SK-N-SH treated with all-trans-retinoic acid at 6 μM for 48 hours (cell line): ENCODE measurements at regions not wholly inside any gene's neighbourhood (a gene's known extent, or its start where the extent isn't known, plus 50 kb on each side); places are given as distances from the start of the nearest gene placed in this dataset.

Experiments used
- OSR1 ChIP-seq: fragments of 250-450 bp; sonication (Bioruptor Pico); IDR thresholded peaks from 2 replicates; pipeline ENCODE4 v1.8.0; 2022; ENCODE audit warnings: moderate library complexity, mild to moderate bottlenecking, inconsistent platforms
- PPARA ChIP-seq: fragments of 250-450 bp; sonication (Bioruptor Pico); IDR thresholded peaks from 2 replicates; pipeline ENCODE4 v1.5.0; 2020; ENCODE audit warnings: mild to moderate bottlenecking, borderline replicate concordance
- ZFP30 ChIP-seq: fragments of 450-650 bp; formaldehyde crosslinking; IDR thresholded peaks from 2 replicates; pipeline ENCODE4 v1.5.0; 2022; ENCODE audit warnings: mild to moderate bottlenecking, moderate library complexity
- ZNF565 ChIP-seq: fragments of 450-650 bp; formaldehyde crosslinking; conservative IDR thresholded peaks from 2 replicates; pipeline ENCODE4 v1.5.0; 2020; ENCODE audit warnings: low read depth, mild to moderate bottlenecking, moderate library complexity
- TF ChIP-seq, protein P1 (sequence below): fragments of 250-450 bp; sonication (Bioruptor Pico); IDR thresholded peaks from 2 replicates; pipeline ENCODE4 v1.8.0; 2020; ENCODE audit warnings: mild to moderate bottlenecking, moderate library complexity, borderline replicate concordance
- TF ChIP-seq, protein P2 (sequence below): fragments of 250-450 bp; sonication (Bioruptor Pico); IDR thresholded peaks from 2 replicates; pipeline ENCODE4 v1.5.1; 2020; ENCODE audit warnings: low read depth, mild to moderate bottlenecking, moderate library complexity
- TF ChIP-seq, protein P3 (sequence below): fragments of 250-450 bp; sonication (Bioruptor Pico); IDR thresholded peaks from 2 replicates; pipeline ENCODE4 v1.5.0; 2020; ENCODE audit warnings: mild to moderate bottlenecking, moderate library complexity
- TF ChIP-seq, protein P4 (sequence below): fragments of 250-450 bp; sonication (Bioruptor Pico); IDR thresholded peaks from 2 replicates; pipeline ENCODE4 v1.5.1; 2021; ENCODE audit warnings: mild to moderate bottlenecking, moderate library complexity

DNA sequence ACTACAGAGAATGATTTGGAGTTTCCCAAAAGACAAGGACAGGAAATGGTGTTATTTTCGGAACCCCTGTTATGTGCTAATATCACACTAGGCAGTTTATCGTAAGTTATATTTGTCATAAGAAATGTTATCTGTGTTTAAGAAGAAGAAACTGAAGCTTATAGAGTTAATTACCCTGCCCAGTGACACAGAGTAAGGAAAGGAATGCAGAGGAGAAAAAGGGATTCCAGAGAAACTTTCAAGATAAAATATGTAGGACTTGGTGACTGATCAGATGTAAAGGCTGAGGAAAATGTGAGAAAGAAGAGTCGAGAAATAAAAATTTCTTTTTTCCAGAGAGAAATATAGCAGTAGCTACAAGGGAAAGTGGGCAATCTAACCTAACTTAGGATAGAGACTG lies 63.5 kb upstream of the ZNF746 start:
- TF ChIP-seq ZFP30 (CRISPR knock-in tag) (no peak), OSR1 (no peak), ZNF565 (CRISPR knock-in tag) (no peak), PPARA (CRISPR knock-in tag) (no peak)
- TF ChIP-seq, protein P1, sequence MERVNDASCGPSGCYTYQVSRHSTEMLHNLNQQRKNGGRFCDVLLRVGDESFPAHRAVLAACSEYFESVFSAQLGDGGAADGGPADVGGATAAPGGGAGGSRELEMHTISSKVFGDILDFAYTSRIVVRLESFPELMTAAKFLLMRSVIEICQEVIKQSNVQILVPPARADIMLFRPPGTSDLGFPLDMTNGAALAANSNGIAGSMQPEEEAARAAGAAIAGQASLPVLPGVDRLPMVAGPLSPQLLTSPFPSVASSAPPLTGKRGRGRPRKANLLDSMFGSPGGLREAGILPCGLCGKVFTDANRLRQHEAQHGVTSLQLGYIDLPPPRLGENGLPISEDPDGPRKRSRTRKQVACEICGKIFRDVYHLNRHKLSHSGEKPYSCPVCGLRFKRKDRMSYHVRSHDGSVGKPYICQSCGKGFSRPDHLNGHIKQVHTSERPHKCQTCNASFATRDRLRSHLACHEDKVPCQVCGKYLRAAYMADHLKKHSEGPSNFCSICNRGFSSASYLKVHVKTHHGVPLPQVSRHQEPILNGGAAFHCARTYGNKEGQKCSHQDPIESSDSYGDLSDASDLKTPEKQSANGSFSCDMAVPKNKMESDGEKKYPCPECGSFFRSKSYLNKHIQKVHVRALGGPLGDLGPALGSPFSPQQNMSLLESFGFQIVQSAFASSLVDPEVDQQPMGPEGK (CRISPR knock-in tag) = no peak
- TF ChIP-seq, protein P2, sequence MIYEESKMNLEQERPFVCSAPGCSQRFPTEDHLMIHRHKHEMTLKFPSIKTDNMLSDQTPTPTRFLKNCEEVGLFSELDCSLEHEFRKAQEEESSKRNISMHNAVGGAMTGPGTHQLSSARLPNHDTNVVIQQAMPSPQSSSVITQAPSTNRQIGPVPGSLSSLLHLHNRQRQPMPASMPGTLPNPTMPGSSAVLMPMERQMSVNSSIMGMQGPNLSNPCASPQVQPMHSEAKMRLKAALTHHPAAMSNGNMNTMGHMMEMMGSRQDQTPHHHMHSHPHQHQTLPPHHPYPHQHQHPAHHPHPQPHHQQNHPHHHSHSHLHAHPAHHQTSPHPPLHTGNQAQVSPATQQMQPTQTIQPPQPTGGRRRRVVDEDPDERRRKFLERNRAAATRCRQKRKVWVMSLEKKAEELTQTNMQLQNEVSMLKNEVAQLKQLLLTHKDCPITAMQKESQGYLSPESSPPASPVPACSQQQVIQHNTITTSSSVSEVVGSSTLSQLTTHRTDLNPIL (CRISPR knock-in tag) = no peak
- TF ChIP-seq, protein P3, sequence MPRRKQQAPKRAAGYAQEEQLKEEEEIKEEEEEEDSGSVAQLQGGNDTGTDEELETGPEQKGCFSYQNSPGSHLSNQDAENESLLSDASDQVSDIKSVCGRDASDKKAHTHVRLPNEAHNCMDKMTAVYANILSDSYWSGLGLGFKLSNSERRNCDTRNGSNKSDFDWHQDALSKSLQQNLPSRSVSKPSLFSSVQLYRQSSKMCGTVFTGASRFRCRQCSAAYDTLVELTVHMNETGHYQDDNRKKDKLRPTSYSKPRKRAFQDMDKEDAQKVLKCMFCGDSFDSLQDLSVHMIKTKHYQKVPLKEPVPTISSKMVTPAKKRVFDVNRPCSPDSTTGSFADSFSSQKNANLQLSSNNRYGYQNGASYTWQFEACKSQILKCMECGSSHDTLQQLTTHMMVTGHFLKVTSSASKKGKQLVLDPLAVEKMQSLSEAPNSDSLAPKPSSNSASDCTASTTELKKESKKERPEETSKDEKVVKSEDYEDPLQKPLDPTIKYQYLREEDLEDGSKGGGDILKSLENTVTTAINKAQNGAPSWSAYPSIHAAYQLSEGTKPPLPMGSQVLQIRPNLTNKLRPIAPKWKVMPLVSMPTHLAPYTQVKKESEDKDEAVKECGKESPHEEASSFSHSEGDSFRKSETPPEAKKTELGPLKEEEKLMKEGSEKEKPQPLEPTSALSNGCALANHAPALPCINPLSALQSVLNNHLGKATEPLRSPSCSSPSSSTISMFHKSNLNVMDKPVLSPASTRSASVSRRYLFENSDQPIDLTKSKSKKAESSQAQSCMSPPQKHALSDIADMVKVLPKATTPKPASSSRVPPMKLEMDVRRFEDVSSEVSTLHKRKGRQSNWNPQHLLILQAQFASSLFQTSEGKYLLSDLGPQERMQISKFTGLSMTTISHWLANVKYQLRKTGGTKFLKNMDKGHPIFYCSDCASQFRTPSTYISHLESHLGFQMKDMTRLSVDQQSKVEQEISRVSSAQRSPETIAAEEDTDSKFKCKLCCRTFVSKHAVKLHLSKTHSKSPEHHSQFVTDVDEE (CRISPR knock-in tag) = no peak
- TF ChIP-seq, protein P4, sequence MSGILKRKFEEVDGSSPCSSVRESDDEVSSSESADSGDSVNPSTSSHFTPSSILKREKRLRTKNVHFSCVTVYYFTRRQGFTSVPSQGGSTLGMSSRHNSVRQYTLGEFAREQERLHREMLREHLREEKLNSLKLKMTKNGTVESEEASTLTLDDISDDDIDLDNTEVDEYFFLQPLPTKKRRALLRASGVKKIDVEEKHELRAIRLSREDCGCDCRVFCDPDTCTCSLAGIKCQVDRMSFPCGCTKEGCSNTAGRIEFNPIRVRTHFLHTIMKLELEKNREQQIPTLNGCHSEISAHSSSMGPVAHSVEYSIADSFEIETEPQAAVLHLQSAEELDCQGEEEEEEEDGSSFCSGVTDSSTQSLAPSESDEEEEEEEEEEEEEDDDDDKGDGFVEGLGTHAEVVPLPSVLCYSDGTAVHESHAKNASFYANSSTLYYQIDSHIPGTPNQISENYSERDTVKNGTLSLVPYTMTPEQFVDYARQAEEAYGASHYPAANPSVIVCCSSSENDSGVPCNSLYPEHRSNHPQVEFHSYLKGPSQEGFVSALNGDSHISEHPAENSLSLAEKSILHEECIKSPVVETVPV (CRISPR knock-in tag) = no peak
